NCI-H2081 treated with DMSO at 0.1 percent for 48 hours (cell line): ENCODE measurements at regions not wholly inside any gene's neighbourhood (a gene's known extent, or its start where the extent isn't known, plus 50 kb on each side); places are given as distances from the start of the nearest gene placed in this dataset.

ENCODE experiments used
- DNase-seq: peaks from one replicate; lab custom pipeline; 2025; lab: John Stamatoyannopoulos, UW

DNA sequence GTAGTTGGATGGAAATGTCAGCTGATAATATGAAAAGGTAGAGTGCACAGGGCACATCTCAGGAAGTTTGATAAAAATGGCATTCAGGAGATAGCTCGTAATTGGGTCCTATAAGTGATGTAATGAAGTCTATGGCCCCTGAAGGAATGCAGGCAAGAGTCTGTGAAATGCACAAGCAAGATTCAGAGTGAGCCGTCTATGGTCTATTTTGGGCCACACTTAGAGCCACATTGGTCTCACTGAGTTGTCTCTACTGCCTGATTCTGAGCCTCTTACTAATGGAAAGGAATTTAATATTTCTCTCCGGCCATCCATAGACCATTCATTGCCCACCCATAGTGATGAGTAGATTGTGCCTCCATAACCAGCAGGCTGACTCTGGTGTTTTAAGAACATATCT, 111.3 kb upstream of the KCNN2 start:
- DNase-seq, result no peak

DNA sequence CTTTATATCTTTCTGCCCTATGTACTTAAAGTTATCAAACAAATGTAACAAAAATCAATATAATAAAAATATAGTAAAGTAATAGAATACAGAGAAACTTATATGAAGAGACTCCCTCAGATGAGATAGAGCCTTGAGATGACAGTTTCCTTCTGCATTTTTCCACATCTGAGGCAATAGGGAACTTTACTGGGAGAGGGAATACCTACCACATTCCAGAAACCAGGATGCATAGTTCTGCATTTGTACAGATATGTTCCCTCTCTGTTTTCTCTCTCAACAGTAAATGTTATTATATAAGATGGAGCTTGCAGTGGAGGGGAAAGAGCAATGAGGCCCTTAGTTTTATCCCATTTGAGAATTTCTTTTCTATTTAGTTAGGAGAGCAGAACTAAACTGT, 109.6 kb upstream of the KCNN2 start:
- no peak for DNase-seq

DNA sequence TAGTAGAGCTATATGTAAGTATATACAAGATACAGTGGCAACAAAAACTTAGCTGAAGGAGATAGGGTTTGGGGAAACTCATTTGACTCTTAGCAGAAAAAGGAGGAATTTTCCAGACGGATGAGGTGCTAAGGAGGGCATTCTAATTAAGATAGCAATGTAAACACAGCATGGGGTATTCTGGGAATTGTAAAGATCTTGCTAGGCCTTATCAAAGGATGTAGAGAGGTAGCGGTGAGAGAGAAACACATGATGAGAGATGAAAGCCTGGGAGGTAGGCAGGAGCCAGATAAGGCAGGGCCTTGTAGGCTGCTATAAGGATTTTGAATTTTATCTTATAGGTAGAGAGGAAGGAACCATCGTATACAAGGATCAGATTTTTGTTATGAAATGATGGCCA, 106.6 kb upstream of the KCNN2 start:
- no peak for DNase-seq

DNA sequence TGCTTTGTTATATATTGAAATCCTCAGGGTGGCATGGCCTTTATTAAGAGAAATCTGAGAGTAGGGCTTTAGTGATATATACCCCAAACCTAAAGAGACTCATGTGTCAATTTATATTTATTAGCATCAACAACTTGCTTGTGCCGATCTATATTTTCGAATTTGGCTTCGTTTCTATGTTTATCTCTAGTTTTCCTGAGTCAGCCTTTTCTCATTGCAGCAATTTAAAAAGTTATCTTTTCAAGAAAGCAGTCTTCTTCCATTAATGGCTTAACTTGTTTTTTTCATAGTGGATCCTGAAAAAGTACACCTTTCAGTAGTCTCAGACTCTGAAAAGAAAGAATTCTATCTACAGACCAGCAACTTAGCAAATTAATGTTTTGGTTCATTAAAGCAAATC, 99.9 kb upstream of the KCNN2 start:
- no peak for DNase-seq

DNA sequence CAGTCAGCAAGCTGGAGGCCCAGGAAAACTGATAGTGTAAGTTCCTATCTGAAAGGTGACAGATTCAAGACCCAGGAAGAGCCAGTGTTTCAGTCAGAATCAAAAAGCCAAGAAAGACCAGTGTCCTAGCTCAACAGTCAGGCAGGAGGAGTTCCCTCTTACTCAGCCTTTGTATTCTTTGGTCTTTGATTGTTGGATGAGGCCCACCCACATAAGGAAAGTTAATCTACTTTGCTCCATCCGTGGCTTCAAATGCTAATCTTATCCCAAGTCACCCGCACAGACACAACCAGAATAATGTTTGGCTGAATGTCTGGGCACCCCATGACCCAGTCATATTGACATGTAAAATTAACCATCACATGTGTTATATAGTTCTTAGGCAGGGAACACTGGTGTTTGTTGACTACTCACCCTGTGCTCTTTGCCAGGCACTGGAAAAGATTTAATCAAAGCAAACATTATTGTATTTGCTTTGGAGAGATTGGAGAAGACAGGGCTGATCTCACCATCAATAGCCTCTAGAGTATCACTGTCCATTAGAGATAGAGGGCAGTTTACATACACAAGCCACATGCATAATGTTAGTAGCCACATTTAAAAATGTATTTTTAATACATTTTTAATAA, 96.3 kb upstream of the KCNN2 start:
- DNase-seq, result no peak

DNA sequence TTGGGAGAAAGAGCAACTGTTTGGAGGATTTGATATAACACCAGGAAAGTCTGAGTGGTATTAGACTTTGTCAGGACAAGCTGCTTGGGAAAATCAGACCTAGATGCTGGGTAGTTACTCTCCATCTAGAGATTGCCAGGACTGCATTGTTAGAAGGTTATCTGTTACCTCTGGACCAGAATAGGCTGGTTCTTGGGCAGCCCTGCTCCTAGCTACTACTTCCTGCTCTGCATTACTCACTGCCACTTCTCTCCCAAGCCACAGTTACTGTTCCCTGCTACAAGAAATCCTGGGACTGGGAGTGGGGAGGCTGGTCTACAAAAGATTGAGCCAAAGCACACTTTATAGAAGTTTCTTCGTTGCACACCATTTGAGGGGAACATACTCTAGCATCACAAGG, 95.5 kb upstream of the KCNN2 start:
- DNase-seq, result no peak

DNA sequence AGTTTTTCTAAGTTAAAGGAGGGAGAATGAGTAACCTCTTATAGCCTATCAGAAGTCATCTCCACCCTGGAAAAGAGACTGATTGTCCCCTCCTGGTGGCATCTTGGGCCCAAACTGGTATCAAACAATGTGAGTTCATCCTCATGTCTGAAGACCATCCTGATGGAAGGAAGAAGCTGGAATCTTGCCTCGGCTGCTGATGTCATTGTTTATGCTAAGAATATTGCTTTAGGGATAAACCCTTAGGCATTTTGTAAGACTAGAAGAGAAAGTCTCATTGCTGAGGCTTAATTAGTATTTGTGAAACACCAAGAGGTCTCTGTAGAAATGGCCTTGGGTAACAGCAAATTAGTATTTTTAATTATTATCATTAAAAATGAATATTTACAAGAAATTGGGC, 65.7 kb upstream of the KCNN2 start:
- no peak for DNase-seq

DNA sequence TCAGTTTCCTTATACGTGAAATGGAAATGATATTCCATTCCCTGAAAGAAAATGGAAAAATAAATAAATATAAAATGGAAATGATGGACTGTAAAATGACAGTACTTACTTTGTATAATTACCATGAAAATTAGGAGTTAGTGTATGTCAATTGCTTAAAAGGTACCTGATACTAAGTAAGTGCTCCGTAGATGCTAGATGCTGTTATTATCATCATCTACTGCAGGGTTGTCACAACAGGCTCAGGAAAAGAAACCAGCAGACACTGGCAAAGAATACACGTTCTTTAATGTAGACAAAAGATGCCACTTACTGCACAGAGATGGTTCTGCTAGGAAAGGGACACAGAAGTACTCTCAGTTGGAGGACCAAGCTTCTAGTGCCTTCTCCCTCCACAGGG, 64.0 kb upstream of the KCNN2 start:
- DNase-seq, result no peak

DNA sequence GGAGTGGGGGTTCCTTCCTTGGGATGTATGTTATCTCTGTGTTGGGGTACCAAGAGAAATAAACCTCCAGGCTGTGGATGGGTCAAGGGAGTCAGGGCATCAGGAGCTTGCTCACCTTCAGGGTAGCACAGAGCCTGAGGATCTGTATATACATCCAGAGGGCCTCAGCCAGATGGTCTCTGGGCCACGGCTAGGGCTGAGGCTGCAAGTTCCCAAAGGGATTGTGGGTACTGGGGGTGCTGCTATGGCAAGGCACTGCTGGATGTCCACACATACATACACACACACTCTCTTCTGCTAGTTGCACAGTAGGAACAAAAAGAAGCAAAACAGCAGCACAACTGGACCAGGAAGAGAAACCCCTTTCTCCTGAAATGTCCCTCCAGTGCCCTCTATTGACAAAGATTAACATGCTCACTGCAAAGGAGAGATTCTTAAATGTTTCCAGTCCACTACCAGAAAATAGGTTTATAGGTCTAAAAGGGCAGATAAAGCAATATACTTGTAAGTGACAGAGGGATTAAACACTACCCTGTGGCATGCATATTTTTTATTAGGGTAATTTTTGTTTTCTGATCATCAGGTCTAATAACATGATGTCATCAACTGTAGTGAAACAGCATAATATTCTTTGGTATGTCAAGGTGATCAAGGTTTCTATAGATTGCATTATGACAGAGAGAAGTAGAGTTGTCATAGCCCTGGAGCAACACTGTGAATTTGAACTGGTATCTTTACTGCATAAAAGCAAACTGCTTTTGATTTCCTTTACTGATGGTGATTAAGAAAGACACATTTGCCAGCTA, 56.3 kb upstream of the KCNN2 start:
- no peak for DNase-seq

DNA sequence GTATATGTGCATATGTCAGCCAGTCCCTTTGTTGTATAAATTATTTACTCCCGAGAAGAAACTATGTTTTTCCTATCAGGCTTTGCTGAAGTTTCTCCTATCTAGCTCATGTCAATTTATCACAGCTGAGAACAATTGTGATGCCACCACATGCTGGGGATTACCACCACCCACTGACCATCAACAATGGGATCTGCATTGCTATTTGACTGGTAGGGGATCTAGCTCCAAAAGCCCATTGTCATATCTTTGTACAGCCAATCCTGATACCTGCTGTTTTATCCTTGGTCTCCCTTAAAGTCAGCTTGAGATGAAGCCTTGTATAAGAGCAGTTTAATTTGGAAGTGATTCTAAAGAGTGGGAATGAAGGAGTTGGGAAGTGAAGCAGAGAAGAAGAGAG, 53.9 kb upstream of the KCNN2 start:
- no peak for DNase-seq

DNA sequence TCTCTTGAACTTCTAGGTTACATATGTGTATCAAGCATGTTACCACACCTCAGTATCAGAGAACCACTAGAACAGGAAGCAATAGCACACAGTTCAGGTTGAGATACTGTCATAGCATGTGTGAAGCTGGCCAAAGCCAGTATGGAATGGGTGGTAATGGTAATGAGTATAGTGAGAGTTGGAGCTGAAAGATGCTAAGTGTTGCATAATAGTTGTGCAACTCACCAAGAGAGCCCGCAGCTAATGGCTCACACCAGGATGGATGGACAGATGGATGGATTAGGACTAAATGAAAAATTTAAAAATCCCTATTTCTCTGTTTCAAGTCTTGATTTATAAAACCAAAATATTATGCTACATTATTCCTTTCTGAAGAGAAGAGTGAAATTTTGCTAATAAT, 53.4 kb upstream of the KCNN2 start:
- no peak for DNase-seq

DNA sequence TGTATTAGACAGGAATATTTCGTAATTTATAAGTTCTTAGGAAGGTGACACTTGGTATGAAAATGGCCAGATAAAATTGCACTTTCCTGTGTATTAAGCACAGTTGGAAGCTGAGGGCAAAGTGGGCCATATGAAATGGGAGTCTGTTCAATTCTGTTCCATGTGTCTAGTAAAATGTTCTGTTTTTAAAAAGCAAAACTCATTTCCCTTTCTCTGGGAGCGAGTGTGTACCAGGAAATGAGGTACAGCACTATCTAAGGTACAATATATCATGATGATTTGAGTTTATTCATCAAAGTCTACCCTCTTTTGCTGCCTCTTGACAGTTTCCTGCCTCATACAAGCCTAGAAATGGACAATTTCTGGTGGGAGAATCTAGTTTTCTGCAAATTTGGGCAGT, 51.2 kb upstream of the KCNN2 start:
- DNase-seq, result no peak

DNA sequence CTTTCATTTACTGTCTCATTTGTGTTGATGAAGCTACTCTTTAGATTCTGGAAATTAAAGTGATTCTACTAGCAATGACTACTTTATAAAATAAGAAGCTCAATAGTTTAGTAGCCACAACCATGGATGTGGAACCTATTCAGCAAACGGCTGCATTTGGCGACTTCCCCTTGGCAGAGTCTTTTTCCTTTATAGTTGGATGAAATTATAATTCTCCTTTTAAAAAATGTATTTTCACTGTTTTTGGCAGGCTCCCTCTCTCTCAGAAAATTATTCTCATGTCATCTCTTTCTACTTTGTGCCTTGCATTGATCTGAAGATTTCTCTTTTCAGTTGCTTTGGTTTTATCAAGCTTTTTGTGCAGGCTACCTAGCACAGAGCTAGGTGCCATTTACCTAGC, 50.6 kb upstream of the KCNN2 start:
- no peak for DNase-seq

DNA sequence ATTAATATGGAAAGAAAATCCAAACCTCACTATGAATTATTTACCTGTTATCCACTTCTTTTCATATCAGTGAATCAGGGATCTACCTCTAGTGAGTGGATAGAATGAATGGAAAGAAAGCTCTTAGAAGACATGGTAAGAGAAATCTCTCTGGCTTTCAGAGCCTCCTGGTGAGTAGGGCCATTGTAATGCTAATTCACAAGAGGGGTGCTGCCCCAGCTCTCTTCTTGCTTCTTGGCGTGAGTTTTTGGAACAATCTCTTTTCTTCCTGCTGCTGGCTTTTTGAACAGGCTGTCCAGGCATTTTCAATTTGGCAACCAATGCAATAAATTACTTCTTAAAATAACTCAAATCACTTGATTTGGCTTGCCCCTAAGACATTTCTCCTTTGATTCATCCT, 49.9 kb upstream of the KCNN2 start:
- DNase-seq, result no peak
